ENCODE measurements at regions not wholly inside any gene's neighbourhood (a gene's known extent, or its start where the extent isn't known, plus 50 kb on each side); places are given as distances from the start of the nearest gene placed in this dataset.

DNA sequence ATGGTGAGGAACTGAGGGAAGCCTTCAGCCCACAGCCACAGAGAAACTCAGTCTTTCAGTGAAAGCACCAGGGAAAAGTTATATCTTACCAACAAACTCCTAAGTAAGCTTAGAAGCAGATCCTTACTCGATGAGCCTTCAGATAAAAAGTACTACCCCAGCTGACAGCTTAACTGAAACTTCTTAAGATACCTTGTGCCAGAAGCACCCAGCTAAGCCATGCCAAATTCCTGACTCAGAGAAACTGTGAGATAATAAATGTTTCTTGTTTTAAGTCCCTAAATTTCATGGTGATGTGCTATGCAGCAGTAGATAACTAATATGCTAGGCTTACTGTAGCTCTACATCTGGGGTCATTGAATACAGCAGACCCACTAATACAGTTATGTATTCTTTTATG is 2025.0 kb downstream of the LRRC4C start:
- TF ChIP-seq, protein P1, sequence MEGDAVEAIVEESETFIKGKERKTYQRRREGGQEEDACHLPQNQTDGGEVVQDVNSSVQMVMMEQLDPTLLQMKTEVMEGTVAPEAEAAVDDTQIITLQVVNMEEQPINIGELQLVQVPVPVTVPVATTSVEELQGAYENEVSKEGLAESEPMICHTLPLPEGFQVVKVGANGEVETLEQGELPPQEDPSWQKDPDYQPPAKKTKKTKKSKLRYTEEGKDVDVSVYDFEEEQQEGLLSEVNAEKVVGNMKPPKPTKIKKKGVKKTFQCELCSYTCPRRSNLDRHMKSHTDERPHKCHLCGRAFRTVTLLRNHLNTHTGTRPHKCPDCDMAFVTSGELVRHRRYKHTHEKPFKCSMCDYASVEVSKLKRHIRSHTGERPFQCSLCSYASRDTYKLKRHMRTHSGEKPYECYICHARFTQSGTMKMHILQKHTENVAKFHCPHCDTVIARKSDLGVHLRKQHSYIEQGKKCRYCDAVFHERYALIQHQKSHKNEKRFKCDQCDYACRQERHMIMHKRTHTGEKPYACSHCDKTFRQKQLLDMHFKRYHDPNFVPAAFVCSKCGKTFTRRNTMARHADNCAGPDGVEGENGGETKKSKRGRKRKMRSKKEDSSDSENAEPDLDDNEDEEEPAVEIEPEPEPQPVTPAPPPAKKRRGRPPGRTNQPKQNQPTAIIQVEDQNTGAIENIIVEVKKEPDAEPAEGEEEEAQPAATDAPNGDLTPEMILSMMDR (IDR thresholded peaks at IDR 0.05), result no peak
- no peak overlapping the region for H3K4me3 ChIP-seq
- H3K27ac ChIP-seq, result no peak overlapping the region
- no peak for DNase-seq (ENCODE audit: low spot score)

DNA sequence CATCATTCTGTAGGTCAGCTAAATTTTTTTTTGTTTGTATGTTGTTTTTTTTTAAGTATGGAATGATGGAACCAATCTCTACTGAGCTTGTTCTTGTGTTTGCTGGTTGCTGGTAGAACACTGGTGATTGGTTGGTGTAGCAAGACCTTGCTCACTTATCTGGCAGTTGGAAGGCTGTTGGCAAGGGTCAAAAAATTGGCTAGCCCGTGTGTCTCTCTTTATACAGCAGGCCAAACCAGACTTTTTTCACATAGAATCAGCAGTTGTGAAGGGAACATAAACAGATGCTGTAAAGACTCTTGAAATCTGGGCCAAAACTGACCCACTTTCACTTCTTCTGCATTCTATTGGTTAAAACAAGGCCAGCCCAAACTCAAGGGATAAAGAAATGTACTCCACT is 2026.5 kb downstream of the LRRC4C start:
- Histone ChIP-seq H3K27ac (no peak overlapping the region), H3K4me3 (no peak overlapping the region)
- no peak for DNase-seq (ENCODE audit: low spot score)
- TF ChIP-seq, protein P1 (IDR thresholded peaks at IDR 0.05), result no peak

DNA sequence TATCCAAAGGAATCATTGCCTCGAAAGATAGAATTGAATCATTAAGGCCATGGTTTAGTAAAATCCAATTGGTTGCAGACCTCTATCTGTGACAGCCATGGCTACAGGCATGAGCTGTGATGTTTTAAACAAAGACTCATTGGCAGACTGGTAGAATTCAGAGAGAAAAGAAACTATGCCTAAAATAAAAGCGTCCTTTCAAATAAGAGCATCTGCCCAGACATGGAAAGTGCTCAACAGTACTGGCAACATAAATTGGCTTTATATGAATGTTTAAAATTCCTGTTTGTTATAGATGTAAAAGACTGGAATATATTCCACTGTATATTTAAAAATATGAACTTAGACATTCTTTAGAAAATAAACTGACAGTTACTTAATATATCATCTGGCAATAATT is 2034.2 kb downstream of the LRRC4C start:
- no peak overlapping the region for H3K27ac ChIP-seq
- DNase-seq (ENCODE audit: low spot score), result no peak
- TF ChIP-seq, protein P1 (IDR thresholded peaks at IDR 0.05), result no peak
- no peak overlapping the region for H3K4me3 ChIP-seq

DNA sequence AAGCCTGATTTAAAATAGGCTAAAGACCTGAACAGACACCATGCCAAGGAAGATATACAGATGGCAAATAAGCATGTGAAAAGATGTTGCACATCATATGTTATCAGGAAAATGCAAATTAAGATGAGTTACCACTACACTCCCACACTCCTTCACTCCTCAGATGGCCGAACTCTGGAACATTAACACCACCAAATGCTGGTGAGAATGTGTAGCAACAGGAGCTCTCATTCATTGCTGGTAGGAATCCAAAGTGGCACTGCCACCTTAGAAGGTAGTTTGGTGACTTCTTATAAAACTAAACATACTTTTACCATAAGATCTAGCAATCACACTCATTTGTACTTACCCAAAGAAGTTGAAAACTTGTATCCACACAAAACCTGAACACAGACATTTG is 2047.3 kb downstream of the LRRC4C start:
- no peak overlapping the region for H3K4me3 ChIP-seq
- no peak overlapping the region for H3K27ac ChIP-seq
- DNase-seq (ENCODE audit: low spot score), result no peak
- TF ChIP-seq, protein P1 (IDR thresholded peaks at IDR 0.05), result no peak

DNA sequence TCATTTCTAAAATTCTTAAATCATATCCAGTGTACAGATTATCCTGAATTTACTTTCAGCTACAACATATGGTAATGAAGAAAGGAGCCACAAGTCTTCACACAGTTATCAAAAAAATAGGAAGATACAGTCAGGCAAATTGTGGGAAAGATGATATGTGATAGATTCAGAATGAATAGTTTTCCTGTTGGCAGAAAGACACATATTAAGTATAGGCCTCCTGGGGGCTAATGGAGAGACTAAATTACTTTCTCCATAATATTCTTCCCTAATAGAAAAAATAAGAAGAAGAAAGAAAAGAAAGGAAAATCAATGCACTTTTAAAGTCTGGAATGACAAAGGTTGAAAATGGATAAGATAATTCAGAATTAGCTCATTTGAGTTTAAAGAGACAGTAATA is 2073.5 kb downstream of the LRRC4C start:
- H3K4me3 ChIP-seq, result no peak overlapping the region
- no peak overlapping the region for H3K27ac ChIP-seq
- no peak for DNase-seq (ENCODE audit: low spot score)
- TF ChIP-seq, protein P1 (IDR thresholded peaks at IDR 0.05), result no peak

DNA sequence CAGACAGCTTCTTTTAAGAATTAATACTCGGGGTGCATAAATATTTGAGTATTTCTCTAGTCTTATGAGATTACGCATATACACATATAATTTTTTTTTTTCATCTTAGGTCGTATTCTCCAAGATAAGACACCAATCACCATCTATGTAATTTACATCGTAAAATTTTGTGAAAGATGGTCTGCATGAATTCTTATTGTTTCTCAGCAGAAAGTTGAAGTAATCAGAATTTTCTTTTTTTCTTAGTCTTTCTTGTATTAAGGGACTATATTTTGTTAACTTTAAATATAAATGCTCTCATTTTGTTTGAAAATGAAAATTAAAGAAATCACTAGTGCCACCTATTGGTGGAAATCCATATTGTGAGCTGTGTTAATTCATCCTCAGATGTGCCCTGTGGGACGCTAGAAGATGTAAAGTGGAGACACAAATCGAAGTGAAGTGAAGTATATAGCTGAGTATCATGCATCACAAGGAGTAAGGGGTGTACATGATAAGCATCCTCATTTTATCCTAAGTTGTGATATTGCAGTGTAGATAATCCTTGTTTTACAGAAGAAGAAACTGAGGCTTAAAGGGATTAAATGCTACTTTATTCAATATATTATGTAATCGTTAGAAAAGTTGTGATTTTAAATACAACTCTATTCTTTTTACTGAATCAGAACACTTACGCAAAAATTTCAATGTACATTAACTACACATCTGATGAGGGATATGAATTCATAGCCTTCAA is 2084.3 kb downstream of the LRRC4C start:
- no peak for DNase-seq (ENCODE audit: low spot score)
- H3K4me3 ChIP-seq, result no peak overlapping the region
- TF ChIP-seq, protein P1 (IDR thresholded peaks at IDR 0.05), result no peak
- no peak overlapping the region for H3K27ac ChIP-seq

DNA sequence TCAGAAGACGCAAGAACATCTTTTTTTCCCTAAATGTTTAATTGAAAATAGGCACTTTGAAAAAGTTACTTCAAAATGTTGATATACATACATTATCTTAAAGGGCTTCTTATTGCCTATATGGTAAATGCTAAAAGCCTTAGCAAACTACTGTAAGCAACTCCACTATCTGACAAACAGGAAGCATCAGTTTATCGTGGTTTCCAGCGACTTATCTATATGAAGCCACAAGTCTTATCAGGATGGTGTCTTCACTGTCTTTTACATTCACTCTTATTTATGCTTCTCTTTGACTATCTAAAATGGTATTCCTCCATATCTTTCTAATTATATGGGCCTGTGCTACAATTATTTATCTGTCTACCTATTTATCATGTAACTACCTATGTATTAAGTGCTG is 2091.9 kb downstream of the LRRC4C start:
- no peak for DNase-seq (ENCODE audit: low spot score)
- Histone ChIP-seq H3K4me3 (no peak overlapping the region), H3K27ac (no peak overlapping the region)
- TF ChIP-seq, protein P1 (IDR thresholded peaks at IDR 0.05), result no peak

Measured in coronary artery (tissue), 2 donors.